CD4-positive, alpha-beta T cell treated with Interleukin-4 for 1 hour (primary cell): ENCODE measurements at regions not wholly inside any gene's neighbourhood (a gene's known extent, or its start where the extent isn't known, plus 50 kb on each side); places are given as distances from the start of the nearest gene placed in this dataset.

ENCODE experiments used
- DNase-seq, 2 donors: peaks; one replicate each; pipeline ENCODE4 v3.0.0-alpha.2; 2020 to 2022

DNA sequence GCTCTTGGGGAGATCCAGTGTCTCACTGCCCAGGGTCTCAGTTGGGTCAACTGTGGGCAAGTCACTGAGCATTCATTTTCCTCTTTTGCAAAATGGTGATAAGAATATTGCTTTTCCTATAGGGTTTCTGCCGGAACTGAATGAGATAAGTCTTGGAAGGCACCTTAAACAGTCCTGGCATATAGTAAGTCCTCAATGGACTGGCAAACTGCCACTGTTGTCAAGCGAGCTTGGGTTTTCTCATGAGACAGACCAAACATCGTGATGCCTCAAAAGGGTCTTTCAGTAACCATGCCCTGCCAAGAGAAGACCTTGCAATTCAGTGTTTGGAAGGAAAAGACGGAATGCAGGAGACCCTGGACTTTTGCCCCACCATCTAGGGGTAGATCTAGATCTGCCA lies 251.5 kb downstream of the WDR11 start:
- DNase-seq, result no peak

DNA sequence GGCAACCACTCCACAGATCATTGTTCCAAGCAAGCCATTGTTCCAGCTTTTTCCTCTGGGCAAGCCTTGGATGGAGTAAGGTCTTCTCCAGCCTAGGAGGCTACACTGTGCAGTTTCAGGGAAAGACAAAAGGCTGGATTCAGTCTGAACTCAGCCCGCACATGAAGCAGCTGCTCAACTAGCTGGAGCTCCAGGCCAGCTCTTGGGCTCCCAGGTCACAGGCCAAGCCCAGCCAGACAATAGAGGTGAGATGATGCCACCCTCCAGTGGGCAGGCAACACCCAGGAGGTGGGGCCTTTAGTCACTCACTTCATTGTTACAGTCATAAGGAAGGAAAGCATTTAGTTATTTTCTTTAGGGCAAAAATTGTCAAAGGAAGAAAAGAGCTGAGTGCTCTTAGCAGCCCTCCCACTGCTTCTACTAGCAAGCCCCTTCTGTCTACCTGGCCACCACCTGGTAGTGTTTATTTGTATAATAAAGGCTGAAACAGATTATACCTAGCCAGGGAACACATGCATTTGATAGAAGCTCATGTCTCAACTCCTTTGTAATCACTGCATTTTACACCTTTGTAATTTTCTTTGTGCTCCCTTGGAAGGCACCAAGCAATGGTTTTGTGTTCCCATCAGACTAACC lies 253.4 kb downstream of the WDR11 start:
- no peak for DNase-seq

DNA sequence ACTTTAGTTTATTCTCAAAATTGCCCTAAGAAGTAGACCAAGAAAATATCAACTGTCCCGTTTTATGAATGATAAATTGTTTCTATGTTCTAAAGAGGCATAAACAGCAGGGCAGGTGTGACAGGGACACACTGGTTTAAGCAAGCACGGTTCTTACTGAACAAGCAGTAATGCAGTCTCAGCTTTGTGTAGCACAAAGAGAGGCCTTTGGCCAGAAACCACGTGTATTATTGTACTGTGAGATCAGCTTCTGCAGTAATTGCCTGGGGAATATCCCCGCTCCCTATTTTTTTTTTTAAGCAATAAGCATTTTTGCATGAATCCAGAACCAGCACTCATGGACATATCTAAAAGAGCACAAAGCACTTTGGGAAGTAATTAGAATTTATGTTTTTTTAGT lies 255.4 kb downstream of the WDR11 start:
- no peak for DNase-seq

DNA sequence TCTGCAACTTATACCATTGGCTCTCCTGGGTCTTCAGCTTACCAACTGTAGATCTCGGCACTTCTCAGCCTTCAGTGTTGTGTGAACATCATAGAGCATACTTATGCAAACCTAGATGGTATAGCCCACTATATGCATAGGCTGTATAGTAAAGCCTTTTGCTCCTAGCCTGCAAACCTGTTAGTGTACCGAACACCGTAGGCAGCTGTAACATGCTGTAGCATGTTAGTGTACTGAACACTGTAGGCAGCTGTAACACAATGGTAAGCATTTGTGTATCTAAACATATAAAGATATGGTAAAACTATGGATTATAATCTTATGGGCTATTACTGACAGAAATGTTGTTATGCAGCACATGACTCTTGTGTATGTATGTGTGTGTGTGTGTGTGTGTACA lies 256.9 kb downstream of the WDR11 start:
- no peak for DNase-seq

DNA sequence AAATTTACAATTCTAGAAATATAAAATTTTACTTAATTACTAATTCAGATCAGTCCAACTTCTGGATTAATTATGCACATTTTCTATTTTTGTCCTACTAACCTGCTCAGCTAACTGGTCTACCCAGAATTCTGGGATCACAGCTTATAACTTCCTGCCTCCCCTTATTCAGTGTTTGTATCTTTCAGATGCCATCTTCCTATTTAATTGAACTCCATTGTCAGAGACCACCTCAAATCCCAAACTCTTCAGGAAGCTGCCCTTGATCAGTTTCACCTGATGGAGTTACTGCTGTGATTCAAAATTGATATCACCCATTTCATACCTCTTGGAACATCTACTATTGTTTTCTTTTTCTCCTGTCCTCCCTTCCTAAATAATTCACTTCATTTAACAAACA lies 259.2 kb downstream of the WDR11 start:
- DNase-seq, result no peak

DNA sequence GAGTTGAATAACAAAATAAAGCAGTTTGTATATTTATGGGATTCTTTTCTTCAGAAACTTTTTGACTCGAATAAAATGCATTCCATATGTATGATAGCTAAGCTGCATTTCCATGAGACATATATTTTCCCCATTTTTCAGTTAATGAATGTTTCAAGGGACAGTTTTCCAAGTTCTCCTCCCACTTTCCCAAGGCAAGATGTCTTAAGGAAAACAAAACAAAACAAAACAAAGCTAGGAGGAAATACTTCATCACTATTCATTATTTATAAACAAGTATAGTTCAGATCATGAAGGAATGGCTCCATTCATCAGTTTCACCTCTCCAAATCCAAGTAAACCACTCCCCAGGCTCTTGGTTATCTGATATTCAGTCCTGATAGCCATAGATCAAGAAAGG lies 261.0 kb downstream of the WDR11 start:
- DNase-seq, result no peak

DNA sequence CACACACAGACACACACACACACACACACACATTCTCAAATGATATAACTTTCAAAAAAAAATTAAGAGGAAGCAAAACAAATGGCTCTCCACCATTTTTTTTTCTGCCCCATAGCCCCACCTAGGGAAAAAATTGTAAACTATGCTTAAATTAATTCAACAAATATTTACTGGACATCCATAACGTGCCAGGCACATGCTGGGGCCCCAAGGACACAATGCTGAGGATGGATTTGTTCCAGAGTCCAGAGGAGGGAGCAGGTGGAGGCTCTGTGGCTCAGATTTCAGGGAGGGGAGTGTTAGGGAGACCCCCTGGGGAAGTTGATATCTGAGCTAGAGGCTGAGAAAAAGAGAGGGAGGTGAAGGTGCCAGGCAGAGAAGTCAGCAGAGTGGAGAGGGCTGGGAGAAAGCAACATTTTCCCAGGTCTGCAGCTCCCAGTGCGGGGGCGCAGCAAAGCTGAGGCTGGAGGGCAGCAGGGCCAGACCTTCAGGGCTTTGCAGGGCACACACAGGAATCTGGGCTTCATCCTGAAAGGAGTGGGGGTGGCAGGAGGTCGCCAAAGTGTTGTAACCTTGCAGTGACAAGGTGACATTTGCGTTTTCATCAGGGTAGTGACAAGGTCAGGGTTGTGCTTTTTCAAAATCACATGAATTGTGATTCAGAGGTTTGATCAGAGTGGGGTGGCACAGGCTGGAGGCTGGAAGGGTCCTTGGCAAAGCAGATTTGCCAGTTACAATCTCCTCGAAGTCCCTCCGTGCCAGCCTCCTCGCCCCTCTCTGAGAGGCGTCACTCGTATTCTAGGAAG lies 261.6 kb downstream of the WDR11 start:
- no peak for DNase-seq

DNA sequence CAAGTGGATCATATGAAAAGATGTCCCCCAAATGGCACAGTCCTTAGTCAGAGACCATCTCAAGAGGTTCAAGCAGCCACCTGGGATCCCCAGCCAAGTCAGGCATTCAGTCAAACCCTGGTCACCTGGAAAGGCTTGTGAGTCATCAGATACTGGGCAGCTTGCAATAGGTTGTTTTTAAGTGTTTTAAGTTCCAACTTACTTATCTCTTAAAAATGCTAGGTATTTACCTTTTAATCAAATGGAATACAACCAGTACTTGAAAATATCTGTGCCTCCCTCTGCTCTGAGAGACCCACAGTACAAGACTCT lies 262.2 kb downstream of the WDR11 start:
- no peak for DNase-seq

DNA sequence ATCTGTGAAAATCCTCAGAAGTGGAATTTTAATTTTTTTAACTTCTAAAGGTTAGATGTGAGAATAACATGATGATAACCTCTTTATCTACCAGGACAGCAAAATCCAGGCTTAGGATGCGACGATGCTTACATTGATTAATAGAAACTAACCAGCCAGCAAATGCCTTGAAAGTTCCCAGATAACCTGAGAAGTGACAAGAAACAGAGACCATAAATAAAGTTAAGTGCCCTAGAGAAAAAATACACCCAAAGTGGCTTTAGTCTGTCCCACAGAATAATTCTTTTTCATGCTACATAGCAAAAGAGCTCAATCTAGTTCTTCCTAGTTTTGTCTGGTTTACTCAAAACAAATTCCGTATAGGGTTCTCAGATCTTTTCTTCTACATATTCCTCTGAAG lies 262.7 kb downstream of the WDR11 start:
- no peak for DNase-seq

DNA sequence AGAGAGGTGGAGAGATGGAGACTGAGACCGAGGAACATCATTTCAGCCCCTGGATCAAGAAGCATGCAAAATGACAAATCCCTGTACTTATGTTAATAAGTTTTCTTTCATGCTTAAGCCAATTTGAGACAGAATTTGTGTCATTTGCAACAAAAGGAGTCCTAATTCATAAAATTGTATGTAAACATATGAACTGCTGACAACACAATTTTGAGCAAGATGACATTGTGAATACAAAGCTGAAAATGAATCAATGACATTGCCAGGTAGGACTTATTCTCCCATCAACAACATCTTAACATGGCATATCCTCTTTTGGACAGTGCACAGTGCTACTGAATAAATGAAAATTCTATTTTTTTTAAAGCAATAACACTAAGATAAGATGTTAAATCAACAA lies 264.0 kb downstream of the WDR11 start:
- DNase-seq, result no peak

DNA sequence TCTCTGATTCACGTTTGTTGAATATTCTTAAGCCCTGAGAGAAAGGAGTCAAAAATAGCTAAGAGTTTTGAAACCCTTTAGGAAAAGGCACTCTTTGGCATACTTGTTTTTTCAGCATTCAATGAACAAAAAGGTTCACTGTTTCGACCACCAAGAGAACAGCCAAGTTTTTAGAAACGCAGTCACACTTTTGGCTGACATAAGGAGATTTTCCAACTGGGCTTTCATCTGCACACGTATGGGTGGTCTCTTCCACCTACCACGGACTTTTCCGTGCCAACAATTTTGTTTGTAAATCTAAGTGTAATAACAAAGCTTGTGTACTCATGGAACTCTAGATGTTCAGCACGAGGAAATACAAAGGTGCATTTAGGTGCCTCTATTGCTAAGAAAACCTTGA lies 270.3 kb downstream of the WDR11 start:
- DNase-seq, result no peak

DNA sequence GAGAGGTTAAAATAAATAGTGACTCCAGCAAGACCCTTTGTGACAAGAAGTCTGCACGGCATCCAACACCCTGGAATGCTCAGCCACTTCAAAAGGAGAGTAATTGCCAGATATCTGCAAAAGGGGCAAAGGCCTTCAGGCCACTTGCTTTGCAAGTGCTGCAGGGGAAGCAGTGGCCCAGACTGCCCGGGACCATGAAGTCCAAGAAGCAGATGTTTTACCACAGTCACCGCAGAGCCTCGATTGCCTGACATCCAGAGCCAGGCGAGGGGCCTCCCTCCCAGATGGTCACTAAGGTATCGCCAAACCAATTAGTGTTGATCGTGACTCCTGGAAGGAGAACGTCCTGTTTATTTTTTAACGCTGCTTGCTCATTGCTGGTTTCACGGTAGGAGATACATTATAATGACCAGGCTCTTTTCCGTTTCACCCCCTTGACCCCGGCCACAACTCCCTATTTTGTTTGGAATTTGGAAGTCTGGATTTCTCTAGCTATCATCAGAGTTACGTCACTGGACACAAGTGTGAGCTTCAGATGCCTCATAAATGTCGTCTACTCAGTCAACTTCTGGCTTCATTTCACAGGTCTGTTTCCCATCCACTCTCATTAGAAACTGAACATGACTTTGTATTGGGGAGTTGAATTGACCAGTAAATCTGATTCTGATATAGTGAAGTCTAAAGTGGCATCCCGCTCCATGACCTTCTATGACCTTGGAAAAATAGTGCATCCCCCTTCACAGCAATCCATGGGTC lies 276.2 kb downstream of the WDR11 start:
- DNase-seq, result no peak

DNA sequence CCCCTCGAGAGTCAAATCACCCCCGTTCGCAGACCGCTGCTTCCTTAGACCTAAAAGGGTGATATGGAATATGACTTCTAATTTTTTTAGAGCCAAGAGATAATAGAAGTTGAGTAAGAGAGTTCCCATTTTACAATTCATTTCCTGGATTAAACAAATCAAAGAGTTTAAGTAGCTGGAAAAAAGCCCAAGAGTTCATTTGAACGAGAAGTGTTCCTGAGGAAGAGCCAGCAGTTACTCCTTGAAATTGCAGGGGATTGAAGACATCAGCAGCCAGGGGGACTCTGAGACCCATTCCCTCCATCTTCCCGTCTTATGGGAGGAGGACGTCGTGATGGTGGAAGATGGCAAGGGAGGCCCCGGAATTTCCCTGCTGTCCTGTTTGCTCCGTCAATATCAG lies 277.0 kb downstream of the WDR11 start:
- DNase-seq, result no peak

DNA sequence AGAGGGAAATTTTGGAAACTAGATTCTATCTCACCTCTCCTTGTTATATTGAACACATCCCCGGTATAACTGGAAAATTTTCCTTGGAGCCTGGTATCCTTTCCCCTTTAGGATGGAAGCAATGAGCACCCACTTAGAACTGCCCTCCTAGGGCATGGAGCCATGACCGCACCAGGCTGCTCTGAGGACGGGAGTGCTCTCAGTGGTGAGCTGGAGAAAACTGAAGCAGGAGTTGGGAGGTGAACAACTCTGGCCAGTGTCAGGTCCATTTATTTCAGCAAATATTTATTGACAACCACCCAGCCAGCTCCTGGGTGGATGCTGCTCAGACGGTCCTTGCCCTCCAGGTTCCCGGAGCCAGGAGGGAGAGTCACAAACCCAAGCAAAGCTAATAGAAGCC lies 278.1 kb downstream of the WDR11 start:
- no peak for DNase-seq

DNA sequence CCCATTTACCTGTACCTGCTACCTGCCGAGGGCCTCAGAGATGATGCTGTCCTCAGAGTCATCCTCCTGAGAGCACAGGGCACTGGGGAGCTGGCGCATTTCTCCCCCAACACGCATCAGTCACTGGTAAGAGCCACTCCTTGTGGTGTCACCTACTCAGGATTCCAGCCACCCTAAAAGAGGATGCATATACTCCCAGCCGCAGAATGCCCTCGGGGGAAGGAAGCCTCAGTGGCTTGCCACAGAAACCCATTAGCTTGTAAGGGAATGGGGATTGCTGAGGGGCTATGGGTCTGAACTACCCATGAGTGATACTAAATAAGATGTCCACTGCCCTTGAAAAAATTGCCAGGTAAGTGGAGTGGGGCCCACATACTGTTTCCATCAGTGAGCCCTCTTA lies 279.2 kb downstream of the WDR11 start:
- DNase-seq, result no peak

DNA sequence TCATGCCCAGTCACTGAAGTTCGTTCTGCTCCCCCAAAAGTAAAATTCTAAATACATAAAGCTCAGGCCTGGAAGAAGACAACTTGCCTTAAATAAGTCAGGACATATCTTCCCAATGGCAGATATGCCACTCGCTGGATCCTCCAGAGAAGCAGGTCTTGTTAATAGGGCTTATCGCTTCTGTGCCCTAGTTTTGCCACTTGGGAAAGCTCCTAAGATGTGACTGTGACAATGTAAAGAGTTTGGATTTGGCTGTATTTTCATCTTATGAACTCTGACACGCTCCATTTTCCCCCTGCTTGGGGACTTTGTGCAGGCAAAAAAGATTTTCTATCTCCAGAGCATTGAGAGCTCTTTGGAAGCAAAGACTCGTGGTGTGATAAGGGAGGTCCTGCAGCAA lies 279.9 kb downstream of the WDR11 start:
- no peak for DNase-seq

DNA sequence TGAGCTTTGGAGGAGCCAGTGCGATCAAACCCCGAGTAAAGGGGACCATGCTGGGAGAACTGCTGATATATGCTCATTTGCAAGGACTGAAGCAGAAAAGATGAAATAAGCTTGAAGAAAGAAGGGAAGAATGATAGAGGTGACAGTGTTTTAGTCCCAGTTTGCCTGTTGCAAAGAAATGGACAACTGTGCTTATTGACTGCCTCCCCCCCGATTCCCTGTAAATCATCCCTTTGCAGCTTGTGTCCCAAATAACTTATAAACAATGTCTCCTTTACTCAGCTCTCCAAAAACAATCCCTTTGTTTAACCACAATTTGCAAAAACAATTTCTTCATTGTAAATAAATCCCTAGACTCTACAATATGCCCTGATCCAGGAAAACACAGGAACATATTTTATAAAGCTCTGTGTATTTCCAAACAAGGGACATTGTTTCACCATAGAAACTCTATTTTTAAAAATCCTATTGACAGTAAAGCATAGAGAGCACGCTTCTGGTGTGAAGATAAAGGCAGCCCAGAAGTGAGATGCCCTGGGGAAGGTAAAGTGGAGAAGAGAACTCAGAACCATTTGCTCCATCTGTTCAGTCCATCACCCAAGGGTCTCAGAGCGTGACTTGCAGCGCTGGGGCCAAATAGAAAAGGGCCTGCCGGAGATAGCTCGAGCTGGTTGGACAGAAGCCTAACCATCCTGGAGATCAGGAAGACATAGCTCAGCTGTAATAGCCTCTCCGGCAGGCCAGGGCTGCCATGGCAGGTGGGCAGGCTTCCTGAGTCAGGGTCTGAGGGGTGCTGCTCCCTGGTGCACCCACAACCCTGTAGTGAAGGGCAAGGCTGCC lies 280.5 kb downstream of the WDR11 start:
- DNase-seq, result no peak

DNA sequence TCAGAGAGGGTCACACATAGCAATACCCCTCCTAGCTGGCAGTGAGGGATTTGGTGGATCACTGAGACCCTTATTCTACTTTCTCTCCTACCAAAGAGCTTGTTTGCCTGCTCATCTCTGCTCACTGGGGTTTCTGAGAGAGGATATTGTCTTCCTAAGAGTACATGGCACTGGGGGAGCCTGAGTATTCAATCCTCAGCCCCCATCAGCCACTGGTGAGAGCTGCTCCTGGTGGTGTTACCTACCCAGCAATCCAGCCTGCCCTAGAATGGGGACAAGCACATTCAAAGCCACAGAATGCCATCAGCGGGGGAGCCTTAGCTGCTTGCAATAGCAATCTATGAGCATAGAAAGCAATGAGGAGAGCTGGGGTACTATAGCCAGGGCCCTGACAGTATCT lies 281.1 kb downstream of the WDR11 start:
- no peak for DNase-seq

DNA sequence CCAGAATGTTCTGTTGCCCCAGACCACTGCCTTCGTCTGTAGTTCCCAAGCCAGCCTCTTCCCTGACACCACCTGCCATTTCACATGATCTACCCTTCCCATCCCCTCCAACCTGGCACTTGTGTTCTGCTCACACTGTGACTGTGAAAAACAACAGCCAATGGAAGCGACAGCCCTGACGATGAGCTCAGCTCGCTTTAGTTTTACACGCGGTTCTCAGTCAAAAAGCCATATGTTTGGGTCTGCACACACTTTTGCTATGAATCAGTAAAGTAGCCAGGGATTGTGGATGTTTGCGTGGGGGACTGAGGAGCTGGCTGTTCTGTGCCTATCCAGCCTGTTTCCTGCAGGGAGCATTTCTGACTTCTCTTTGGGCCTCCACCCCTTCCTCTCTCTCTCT lies 282.7 kb downstream of the WDR11 start:
- DNase-seq, result no peak

DNA sequence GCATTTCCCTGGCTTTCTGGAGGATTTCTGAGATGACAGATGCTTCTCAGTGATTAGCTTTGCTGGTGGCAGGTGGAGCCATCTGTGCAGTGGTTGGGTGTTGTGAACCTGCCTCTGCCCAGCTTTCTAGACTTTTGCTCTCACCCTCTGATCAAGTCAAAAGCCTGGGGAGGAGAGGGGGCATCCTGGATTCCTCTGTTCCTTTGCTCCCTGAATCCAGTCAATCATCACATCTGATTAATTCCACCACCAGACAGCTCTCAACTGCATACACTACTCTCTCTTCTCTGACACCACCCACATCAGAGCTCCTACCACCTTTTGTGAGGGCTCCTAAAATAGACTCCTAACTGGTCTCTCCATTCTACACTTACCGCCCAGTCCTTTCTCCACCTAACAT lies 283.5 kb downstream of the WDR11 start:
- DNase-seq, result no peak

DNA sequence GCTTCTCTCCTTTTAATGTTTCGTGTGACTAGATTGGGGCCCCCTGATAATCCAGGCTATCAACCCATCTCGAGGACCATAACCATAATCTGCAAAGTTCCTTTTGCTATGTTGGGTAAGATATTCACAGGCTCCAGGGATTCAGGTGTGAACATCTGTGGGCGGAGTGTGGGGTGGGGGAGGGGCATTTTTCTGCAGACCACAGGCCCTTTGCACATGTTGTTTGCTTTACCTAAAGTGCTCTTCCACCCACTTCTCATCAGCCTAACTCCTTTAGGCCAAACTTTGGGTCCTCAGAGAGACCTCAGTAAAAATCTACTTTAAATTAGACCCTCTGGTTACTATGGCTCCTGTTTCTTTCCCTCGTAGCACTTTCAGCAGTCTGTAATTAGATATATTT lies 284.4 kb downstream of the WDR11 start:
- DNase-seq, result no peak

DNA sequence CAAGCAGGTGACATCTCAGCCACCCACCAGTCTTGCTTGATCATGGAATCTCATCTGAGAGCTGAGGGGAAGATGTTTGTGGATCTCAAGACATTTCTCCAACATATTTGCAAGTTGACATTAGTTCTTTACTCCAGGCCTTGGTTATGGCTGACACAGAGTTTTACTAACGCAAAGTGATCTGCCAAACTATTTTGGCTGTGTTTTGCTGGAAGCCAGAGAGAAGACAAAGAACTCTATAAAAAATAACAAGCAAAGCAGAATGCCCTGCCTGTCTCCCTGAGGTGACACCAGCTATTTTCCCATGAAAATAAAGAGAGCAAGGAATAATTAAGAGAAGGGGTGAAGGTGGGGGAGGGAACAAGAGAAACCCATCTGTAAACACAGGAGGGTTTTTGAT lies 286.4 kb downstream of the WDR11 start:
- no peak for DNase-seq

DNA sequence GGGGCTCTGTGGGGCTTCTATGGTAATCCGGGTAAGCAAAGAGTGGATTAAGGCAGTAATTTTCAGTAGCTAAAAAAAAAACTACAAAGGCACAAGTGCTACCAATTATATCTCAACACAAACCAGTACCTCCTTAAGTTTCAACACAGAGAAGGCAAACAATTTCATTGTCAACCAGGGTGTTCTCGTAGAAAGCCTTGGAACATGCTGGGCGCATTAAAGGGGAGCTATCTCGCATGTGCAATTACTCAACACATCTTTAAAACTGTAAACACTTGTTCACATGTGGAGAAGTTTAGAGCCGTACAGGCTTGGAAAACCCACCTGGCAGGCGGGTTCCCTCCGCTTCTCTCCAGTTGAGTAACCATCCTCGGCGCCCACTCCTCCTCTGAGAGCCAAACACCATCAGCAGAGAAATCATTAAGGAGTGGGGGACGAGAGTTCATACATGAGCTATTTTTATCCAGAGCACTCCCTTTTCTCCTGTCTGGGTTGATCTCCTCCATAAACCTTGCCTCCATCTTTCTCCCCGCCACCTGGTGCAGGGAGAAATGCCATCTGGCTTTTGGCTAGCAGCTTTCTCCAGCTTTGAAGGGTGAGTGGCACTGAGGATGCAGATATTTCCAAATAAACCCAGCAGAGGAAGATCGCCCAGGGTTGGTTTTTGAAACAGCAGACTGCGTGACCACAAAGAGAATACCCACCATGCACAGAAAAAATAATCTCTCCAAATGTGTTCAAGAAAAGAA lies 287.1 kb downstream of the WDR11 start:
- DNase-seq, result no peak
